BJ (cell line): ENCODE measurements at regions not wholly inside any gene's neighbourhood (a gene's known extent, or its start where the extent isn't known, plus 50 kb on each side); places are given as distances from the start of the nearest gene placed in this dataset.

Experiments
- CTCF ChIA-PET: fragments of 350-600 bp; formaldehyde crosslinking; extraction: SDS; loops from one replicate; lab custom pipeline; 2021; ENCODE audit warnings: antibody characterized with exemption, inconsistent platforms; lab: Yijun Ruan, JAX
- POLR2A ChIA-PET: fragments of 300-600 bp; sonication (Branson Sonifier 250); formaldehyde crosslinking; extraction: SDS; loops from one replicate; lab custom pipeline; 2021; ENCODE audit warnings: antibody characterized with exemption; lab: Charles Lee
- DNase-seq: peaks from one replicate; pipeline ENCODE4 v3.0.0-alpha.2; 2011; ENCODE audit warnings: low read depth
- H3K27me3 ChIP-seq: 2 replicates; pipeline ENCODE4 v1.6.0; 2011; ENCODE audit warnings: low read length; ENCODE audit not compliant: control insufficient read depth, insufficient read depth
- H3K36me3 ChIP-seq: 2 replicates; pipeline ENCODE4 v1.5.1; 2011; ENCODE audit warnings: low read length; ENCODE audit not compliant: control insufficient read depth, insufficient read depth
- H3K4me3 ChIP-seq: 2 replicates; pipeline ENCODE4 v1.5.1; 2011; ENCODE audit warnings: low read depth, mild to moderate bottlenecking, control low read depth, low read length
- TF ChIP-seq, protein P1 (sequence below): IDR thresholded peaks from 2 replicates; pipeline ENCODE4 v1.5.1; 2011; ENCODE audit warnings: low read depth, mild to moderate bottlenecking, control low read depth, inconsistent platforms, low read length, moderate library complexity; ENCODE audit not compliant: insufficient read depth

DNA sequence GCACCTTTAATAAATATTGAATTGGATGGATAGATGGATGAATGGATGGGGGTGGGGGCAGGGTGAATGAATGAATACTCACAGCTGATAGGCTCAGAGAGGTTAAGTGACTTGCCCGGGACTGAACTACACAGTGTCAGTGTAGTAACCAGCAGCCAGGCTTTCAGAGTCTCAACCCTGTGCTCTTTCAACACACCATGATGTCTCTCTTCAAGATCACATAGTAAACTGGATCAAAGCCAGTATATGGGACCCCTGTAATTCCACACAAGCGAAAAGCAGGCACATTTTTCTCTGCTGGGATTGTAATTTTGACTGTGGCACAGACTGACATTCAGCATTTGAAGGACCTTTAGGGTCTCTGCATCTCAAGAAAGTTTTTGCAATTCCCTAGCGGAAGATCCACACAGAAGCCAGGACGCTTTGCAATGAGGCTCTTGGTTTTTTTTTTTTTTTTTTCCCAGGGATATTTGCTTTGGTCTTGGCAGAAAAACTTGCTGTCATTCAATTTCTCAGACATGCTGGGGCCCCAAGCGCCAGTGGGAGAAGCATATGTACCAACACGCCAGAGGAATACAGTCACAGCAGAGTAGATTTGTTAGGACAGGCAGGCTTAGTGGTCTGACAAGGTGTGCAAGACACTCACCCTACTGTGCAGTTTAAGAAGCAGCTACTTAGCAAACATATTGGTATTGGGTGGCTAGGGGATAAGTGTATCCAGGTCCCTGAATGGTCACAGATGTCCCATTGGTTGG lies 213.1 kb upstream of the CAMK1G start:
- Histone ChIP-seq H3K4me3 (no peak overlapping the region), H3K27me3 (no peaks in the 10 kb centered on the region), H3K36me3 (no peaks in the 10 kb centered on the region)
- ChIA-PET POLR2A (no interaction called here), CTCF (no interaction called here)
- TF ChIP-seq, protein P1, sequence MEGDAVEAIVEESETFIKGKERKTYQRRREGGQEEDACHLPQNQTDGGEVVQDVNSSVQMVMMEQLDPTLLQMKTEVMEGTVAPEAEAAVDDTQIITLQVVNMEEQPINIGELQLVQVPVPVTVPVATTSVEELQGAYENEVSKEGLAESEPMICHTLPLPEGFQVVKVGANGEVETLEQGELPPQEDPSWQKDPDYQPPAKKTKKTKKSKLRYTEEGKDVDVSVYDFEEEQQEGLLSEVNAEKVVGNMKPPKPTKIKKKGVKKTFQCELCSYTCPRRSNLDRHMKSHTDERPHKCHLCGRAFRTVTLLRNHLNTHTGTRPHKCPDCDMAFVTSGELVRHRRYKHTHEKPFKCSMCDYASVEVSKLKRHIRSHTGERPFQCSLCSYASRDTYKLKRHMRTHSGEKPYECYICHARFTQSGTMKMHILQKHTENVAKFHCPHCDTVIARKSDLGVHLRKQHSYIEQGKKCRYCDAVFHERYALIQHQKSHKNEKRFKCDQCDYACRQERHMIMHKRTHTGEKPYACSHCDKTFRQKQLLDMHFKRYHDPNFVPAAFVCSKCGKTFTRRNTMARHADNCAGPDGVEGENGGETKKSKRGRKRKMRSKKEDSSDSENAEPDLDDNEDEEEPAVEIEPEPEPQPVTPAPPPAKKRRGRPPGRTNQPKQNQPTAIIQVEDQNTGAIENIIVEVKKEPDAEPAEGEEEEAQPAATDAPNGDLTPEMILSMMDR = no peak
- no peak for DNase-seq

DNA sequence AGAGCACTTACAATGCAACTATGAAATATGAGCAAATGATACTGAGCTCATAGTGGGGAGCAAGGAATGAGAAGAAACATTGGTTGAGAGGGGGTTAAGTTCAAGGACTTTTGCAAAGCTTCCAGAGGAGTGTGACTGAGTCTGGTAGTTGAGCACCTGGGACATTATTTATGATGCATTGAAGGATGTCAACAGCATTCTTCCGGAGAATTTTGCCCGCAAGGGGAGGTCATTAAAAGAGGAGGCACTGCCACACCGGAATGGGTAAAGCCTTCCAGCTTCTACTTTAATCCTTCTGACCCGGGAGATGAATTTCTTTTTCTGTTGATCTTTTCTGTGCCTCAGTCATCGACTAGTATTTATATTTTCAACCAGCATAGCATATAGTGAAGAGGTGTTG lies 208.4 kb upstream of the CAMK1G start:
- TF ChIP-seq, protein P1 = no peak
- no peaks in the 10 kb centered on the region for H3K27me3 ChIP-seq
- POLR2A ChIA-PET = interaction anchor here (0.6 kb wide), 1 partner anchor 30 kb away, joined by 3 read pairs; no protein-coding TSS in a partner anchor
- CTCF ChIA-PET = interaction anchor here (1.0 to 1.8 kb wide), 4 partner anchors 10 to 22 kb away, joined by 3 to 6 read pairs (median 6); no protein-coding TSS in a partner anchor
- H3K4me3 ChIP-seq = no peak overlapping the region
- DNase-seq = no peak
- H3K36me3 ChIP-seq = no peaks in the 10 kb centered on the region

DNA sequence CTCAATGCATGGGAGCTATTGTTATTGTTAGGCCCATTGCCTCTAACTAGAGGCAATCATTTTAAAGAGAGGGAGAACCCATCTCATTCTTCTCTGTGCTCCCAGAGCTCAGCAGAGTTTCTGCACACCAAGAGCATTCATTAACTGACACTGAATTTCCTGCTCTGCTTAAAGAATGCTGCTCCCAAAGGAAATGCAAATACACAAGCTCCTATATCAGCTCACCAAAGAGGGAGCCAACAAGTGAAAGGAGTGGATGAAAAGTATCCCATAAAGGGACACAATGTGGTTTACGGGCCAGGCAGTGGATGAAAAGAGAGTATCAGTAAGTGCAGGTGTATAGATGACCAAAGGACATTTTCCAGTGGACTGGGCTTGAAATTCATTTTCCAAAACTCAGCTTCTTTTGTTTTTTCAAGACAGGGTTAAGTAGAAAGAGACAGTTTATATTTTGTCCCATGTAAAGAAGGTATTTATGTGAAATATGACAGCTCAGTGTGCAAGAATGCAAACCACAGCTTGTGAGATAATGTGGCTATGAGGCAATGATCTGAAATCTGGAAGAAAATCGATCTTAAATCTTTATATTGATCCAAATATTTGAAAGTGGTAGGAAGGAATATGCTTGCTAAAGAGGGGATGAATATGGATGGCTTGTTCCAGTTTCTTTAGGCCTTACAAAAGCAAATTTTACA lies 207.7 kb upstream of the CAMK1G start:
- DNase-seq = no peak
- Histone ChIP-seq H3K36me3 (no peaks in the 10 kb centered on the region), H3K27me3 (no peaks in the 10 kb centered on the region), H3K4me3 (no peak overlapping the region)
- TF ChIP-seq, protein P1 = 0 out of 2 replicates have a peak, but pooled peaks have one; percentile 1
- ChIA-PET POLR2A (no interaction called here), CTCF (interaction anchor here (0.9 to 1.8 kb wide), 9 partner anchors 9 to 127 kb away, joined by 3 to 8 read pairs (median 5); no protein-coding TSS in a partner anchor)

DNA sequence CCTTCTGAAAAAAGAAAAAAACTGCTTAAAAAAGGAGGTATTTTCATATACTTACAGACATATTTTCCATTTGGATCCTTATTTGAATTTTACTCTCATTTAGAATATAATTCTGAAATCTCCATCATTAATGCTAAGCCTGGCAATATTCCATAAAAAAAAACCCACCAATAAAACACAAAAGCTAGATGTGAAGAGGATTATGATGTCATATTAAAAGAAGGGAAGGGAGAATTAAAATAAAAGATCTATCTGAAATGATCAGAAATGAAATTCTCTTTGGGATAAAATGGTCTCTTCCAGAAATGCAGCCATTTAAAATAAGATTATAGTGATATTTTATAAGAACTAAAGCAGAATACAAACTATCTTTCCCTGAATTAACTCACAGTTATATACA lies 206.7 kb upstream of the CAMK1G start:
- TF ChIP-seq, protein P1 = no peak
- no peak for DNase-seq
- ChIA-PET CTCF (interaction anchor here (1.3 to 1.8 kb wide), 3 partner anchors 10 to 28 kb away, joined by 3 to 8 read pairs (median 5); no protein-coding TSS in a partner anchor), POLR2A (no interaction called here)
- Histone ChIP-seq H3K27me3 (no peaks in the 10 kb centered on the region), H3K4me3 (no peak overlapping the region), H3K36me3 (no peaks in the 10 kb centered on the region)

DNA sequence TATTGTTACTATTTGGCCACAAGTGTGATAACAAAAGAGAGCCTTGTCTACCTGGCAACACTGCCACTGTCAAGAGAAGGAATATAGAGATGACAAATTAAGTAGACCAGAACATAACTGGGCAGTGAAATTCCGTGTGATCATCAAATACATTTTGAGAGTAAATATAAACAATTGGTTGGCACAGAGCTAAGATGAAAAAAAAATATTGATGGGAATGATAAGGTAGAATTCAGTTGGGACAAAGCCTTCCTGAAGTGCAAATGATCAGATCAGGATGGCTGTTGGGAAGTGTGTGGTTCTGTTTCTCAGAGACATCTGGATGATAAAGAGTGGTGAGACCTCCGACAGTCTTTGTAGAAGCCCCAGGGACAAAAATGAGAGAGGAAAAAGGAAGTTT lies 205.5 kb upstream of the CAMK1G start:
- Histone ChIP-seq H3K27me3 (no peaks in the 10 kb centered on the region), H3K36me3 (no peaks in the 10 kb centered on the region), H3K4me3 (no peak overlapping the region)
- CTCF ChIA-PET = no interaction called here
- TF ChIP-seq, protein P1 = no peak
- DNase-seq = no peak
- POLR2A ChIA-PET = no interaction called here
